SH-SY5Y (cell line): ENCODE measurements at regions not wholly inside any gene's neighbourhood (a gene's known extent, or its start where the extent isn't known, plus 50 kb on each side); places are given as distances from the start of the nearest gene placed in this dataset.

Source experiments
- GATA2 ChIP-seq: IDR thresholded peaks from 2 replicates; pipeline ENCODE4 v1.6.1; 2011; ENCODE audit warnings: mild to moderate bottlenecking, low read depth, low read length
- GATA3 ChIP-seq: IDR thresholded peaks from 2 replicates; pipeline ENCODE4 v1.6.1; 2011; ENCODE audit warnings: low read depth, mild to moderate bottlenecking, low read length, moderate library complexity

DNA sequence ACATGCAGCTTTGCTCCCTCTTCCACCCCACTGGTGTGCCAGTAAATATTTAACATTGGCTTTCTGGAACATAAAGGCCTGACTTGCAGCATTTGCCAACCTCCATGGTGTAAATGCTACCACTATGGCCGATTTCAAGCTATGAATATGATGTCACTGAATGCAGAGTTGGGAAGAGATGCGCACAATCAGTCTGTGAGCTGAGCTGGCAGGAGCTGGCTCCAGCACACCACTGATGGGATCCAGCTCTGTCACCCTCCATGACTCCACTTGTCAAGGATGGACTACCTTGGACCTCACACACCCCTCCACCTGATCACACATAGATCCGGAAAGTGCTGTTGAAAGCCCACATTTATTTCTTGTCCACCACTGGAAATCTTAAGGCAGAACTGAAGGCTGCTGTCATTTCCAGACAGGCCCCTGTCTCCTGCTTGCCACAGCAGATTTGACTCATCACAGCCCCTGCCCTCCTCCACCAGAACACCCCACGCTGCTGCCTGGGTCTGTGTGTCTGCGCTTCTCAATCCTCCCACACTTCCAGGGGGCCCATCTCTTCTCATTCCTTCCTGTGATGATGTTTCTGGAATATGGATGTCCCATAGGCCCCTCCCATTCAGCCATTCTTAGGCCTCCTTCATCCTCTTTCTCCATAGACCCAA, 82.2 kb upstream of the BCAR3 start:
- TF ChIP-seq GATA3 (no peak), GATA2 (no peak)

DNA sequence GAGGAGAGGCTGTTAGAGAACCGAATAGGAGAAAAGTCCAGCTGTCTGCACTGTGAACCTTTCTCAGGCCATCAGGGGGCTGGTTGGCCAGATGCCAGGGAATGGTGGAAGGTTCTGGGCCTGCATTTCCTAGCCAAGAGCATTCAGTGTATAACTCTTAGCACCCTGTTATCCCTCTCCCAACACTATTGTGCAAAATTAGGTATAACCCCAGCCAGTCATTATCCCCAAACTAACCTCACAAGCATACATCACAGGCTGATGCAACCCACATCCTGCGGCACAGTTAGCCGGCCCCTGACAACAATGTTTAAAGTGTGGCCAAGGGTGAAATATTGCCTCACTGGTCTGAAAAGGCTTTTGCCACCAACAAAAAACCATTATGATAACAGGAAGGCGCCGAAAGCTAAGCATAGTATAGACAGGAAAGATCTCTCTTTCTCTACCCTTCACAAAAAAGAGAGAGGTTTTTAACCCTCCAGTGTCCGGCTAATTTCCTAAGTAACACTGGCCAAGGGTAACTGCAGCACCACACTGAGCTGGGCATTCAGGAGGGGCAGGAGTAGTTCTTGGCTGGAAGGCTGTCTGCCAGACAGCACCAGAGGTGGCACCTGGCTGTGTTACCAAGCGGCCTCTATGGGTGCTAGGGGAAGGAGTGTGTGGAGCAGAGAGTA, 77.3 kb upstream of the BCAR3 start:
- TF ChIP-seq GATA2 (no peak), GATA3 (no peak)

DNA sequence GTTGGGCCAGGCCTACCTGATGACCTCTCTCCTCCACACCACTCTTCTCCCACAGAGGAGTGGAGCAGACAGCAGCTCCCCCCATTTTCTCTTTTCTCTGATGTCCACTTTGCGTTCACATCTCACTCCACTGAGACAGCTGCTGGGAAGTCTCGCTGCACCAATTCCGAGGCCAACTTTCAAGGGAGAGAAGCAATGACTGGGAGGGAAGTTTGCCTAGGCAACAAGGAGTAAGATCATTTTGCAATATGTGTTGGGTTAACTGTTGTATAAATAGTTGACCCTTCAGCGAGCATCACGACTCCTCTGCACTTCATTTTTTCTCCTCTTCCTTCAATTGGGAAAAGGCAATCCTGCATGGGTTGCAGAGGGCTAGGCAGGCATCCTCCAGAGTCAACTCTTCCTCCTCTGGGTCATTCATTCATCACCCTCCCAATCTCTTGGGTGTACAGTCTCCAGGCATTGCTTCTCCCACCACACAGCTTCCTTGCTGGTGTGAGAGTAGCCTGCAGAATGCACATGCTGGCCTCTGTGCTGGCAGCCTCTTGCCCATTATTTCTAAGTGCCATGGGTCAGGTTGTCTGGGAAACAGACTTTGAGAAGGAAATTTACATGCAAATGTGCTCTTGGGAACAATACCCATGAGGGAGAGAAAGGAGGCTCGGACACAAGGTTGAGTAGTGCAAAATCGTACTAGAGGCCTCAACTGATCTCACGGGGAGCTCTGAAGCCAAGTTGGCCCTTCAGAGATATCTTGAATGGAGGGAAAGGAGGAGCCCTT, 75.8 kb upstream of the BCAR3 start:
- TF ChIP-seq GATA2 = no peak
- TF ChIP-seq GATA3 = no peak

DNA sequence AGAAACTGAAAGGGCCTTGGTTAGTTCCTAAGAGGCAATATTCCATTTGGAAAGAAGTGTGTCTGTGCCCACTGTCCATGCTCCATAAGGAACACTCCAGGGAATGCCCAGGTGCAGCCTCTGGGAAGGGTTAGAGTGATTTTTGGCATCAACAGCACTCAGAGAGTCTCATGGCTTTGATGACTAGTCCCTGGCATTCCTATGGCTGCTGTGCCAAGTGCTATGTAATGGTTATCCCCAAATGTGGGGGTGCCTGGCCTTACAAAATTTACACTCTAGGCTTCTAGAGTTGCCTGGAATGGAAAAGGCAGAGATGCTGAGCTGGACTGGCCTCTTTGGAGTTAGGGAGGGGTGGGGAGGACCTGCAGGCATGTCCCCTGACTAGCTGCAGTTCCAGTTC, 75.0 kb upstream of the BCAR3 start:
- TF ChIP-seq GATA3 (no peak), GATA2 (no peak)

DNA sequence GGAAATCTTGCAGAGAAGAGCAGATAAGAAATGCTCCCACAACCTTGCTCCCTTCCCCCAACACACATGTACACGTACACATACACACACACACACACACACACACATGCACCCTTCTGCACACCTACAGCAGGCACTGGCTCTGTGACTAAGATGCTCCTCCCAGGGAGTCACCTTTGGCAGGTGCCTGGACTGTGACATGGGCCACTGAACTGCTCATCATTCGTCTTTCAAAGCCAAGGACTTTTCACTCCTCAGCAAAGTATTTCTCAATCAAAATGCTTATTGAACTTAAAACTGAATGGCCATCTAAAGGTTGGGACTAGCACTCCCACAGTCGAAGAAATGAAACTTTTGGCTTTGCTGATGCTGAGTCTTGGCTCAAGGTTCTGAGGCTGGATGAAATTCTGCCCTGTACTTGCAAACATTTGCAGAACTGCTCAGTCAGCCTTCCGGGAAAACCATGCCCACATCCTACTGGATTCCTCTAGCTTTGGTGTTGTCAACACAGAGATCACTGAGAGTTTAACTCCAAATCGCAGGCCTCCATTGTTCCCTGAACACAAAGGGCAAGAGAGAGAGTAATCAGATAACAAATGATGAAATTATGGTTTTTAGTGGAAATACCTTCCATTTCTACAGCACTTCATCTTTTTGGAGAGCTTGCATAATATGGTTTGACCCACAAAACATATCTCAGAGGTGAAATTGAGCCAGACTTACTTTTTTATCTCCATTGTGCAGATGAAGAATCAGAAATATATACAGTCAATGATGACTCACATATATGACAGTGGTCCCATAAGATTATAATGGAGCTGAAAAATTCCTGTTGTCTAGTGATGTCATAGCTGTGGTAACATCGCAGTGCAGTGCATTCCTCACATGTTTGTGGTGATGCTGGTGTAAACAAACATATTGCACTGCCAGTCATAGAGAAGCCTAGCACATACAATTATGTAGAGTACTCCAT, 72.4 kb upstream of the BCAR3 start:
- TF ChIP-seq GATA3 (no peak), GATA2 (no peak)

DNA sequence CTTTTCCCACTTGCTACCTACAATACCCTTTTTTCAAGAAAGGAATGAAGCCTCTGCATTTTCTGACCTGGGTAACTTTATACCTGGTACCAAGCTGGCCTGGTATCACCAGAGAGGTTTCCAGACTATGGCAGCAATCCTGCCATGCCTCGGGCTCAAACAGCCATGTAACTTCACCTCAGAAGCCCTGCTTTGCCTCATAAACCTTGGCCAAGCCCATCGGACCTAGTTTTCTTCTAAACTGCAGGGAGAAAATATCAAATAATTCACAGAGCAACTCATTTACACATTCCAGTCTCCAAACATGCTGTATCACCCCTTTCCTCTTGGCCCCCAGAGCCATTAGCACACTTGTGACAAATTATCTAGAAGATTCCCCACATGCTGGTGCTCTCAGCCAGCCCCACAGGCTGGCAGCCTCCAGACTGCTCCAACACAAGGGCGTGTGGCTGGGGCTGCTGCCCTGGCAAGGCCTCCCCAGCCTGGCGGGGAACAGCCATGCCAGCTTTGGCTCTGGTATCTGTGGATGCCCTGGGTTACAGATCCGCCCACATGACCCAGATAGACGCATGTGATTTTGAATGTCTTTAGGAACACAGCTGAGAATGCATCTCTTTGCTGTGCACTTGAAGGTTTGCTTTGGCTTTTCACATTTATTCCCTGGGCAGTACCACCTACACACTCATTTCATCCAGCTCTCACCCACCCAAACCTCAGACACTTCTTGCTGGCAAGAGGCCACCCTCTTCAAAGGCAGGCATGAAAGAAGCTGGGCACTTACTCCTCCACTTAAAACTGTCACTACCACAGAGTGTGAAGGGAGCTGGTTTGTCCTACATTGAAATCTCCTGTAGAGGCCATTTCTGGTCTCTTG, 70.0 kb upstream of the BCAR3 start:
- no peak for TF ChIP-seq GATA2
- TF ChIP-seq GATA3 = no peak

DNA sequence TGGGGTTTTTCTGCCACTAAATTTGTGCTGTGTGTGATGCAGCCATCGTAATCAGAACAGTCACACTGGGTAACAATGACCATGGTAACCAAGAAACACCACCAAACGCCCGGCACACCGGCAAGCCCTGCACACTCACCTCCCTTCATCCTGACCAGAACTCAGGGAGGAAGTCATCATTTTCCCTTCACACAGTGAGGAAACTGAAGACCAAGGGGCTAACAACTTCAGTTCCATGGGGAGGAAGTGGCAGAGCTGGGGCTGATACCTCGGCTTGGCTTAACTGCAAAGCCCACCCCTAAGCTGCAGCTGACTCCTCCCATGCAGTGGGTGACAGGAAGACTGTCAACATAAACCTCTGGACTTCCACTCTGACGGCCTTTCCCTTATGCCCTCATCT, 69.3 kb upstream of the BCAR3 start:
- TF ChIP-seq GATA3 (no peak), GATA2 (no peak)

DNA sequence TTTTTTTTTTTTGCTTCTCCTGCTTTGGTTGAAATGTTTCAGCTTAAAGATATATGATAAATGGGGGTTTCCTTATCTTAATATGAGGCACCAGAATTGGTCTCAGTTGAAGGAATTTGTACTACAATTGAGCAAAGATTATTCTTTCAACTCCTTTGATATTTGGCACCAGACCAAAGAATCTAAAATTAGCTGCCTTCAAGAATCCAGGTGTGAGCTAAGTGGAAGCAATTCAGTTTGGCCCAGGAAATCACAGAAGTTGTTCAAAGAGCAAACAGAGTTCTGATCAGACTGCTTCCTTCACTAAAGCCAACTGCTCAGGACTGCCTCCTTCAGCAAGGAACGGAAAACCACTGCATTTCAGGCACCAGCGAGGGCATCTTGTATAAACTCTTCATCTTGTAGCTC, 68.3 kb upstream of the BCAR3 start:
- TF ChIP-seq GATA3 (no peak), GATA2 (no peak)

DNA sequence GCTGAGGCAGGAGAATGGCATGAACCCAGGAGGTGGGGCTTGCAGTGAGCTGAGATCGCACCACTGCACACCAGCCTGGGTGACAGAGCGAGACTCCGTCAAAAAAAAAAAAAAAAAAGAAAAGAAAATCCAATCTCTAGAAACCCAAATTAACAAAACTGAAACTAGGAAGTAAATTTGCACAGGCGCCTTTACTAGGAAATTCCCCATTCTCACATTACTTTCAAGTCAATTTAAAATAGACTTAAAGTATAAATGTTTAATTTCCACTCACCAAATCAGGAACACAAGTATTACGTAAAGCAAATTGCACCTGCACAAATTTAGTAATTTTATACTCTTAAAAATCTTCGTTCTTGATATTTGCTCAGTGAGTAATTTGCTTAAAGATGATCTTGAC, 67.8 kb upstream of the BCAR3 start:
- TF ChIP-seq GATA2 (no peak), GATA3 (no peak)

DNA sequence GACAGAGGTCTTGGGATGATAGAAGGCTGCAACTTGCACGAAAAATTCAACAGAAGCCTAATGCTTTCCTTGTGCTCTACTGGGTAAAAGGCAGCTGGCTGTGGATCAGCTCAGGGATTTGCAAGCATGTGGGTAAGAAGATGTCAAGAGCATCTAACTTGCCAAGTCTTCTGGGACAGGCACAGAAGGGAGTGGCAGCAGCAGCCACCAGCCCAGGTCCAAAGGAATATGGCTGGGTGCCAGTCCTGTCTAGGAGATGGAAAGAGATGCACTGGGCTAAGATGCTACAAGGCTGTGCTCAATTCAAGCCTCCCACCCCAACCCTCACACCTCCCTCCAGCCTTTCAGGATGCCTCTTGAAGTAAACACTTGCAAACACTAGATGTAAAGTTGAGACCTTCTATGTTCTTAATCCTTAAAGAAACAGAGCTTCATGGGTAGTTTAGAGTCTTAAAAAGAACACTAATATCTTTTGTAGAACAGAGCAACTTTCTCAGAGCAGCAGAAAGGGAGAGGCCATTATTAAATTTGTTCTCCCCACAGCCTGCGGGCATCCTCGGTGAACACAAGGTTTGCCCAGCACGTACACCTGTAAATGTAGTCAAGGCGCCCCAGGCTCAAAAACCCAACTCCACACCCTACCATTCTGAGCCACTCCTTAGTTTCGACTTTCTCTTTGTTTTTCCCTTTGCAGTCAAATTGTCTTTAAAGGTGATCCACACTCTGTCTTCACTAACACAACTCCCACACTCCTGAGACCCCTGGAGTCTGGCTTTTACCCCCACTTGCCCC, 64.6 kb upstream of the BCAR3 start:
- no peak for TF ChIP-seq GATA2
- TF ChIP-seq GATA3 = no peak

DNA sequence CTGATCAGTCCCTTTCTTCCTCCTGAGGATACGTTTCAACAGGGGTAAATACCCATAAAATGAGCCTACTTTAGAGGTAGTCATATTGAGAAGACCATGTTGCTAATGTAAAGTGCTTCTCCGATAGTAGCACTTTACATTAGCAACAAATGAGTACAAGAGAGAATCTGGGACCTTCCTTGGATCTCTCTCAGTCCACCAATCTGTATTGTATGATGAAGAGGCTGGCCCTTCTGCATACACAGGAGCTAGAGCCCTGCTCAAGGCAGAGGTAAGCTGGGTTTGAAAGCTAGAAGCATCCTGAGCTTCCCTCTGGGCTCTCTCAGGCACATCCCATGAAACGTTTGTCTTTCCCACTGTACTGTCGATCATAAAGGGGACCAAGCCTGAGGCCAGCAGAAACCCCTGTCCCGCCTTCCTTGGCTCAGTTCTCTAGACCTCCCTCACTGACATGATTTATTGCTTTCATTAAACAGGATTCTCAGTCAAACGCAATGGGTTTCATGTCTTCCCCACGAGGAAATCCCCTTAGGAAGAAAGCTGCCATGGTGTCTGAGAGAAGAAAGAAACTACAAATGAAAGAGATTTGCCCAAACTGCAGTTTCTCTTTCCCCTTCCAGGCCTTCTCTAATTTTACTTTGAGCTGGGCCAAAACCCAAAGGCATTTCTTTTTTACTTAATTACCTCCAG, 62.8 kb upstream of the BCAR3 start:
- no peak for TF ChIP-seq GATA3
- no peak for TF ChIP-seq GATA2

DNA sequence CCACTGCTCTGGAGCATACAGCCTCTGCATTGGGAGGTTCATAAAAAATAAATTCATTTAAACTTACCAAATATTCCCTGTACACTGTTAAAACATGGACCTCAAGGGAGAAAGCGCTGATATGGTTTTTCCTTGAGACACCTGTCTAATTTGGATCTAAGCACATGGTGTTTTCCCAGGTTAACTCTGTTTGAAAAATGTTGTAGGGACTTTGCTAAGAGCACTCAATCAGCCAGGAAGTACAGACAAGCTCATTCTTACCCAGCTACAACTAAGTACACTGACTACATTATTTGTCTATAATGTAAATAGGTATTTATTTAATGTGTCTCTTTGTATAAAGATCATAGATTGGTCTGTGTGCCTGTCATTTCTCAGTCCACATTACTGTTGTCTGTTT, 61.8 kb upstream of the BCAR3 start:
- TF ChIP-seq GATA3 (no peak), GATA2 (no peak)

DNA sequence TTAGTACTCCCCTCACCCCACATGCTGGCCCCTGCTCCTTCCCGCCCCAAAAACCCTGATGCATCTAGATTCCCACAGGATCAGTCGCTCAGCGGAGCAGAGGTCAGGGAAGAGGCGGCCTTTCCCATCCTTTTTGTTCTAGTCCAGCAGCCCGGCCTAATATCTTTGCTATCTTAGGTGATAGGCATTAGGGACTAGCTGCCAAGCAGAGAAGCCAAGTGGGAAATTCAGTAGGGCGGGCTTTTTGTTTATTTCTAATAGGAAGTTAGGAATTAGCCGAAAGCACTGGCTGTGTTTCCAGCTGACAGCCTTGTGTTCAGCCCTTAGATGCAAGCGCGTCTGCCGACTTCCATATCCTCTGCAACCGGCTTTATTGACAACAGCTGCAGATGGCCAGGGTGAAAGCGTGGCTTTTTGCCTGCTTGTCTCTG, 59.0 kb upstream of the BCAR3 start:
- TF ChIP-seq GATA3 = no peak
- no peak for TF ChIP-seq GATA2

DNA sequence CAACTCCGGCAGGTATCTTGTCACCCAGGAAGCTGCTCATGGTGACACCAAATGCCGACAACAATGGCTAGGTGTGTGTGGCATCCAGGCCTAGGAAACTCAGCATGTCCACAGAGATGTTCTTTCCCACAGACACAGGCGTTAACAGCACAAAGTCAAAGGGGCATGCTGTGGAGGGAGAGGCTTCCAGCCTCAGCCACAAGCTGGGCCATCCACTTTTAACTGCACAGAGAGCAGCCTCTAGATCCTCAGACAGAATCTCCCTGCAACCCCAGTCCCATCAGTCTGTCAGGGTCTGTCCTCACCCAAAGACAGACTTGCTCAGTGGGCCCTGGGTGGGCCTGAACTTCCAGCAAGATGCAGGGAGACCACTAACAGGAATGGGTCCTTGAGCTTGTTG, 58.5 kb upstream of the BCAR3 start:
- no peak for TF ChIP-seq GATA3
- no peak for TF ChIP-seq GATA2
